ENCODE measurements at regions not wholly inside any gene's neighbourhood (a gene's known extent, or its start where the extent isn't known, plus 50 kb on each side); places are given as distances from the start of the nearest gene placed in this dataset.

DNA sequence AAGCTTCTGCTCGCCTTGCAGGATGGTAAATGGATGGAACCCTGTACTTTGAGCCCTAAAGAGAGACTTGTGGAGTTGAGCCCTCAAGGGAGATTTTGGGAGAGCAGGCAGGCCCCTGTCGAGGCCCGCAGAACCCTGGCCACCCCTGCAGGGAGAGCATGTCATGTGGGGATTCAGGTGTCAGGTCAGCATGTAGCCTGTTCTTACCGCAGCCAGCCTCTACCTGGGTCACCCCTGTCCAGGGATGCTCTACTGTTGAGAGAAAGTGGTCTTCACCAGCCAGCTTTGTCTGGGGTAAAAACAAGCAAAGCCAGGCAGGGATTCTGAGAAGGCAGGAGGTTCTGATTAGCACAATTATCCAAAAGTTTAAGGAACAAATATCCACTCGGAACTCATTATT, 55.6 kb upstream of the PROKR2 start:
- TF ChIP-seq, protein P1, sequence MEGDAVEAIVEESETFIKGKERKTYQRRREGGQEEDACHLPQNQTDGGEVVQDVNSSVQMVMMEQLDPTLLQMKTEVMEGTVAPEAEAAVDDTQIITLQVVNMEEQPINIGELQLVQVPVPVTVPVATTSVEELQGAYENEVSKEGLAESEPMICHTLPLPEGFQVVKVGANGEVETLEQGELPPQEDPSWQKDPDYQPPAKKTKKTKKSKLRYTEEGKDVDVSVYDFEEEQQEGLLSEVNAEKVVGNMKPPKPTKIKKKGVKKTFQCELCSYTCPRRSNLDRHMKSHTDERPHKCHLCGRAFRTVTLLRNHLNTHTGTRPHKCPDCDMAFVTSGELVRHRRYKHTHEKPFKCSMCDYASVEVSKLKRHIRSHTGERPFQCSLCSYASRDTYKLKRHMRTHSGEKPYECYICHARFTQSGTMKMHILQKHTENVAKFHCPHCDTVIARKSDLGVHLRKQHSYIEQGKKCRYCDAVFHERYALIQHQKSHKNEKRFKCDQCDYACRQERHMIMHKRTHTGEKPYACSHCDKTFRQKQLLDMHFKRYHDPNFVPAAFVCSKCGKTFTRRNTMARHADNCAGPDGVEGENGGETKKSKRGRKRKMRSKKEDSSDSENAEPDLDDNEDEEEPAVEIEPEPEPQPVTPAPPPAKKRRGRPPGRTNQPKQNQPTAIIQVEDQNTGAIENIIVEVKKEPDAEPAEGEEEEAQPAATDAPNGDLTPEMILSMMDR (conservative IDR thresholded peaks at IDR 0.05), result no peak
- no peak for TF ChIP-seq ZFX (IDR thresholded peaks at IDR 0.05)

Data from C4-2B (cell line).